DND-41 (cell line): ENCODE measurements at regions not wholly inside any gene's neighbourhood (a gene's known extent, or its start where the extent isn't known, plus 50 kb on each side); places are given as distances from the start of the nearest gene placed in this dataset.

Experiments used
- EZH2 ChIP-seq: IDR thresholded peaks from 3 replicates; pipeline ENCODE4 v1.6.1; 2012; ENCODE audit warnings: borderline replicate concordance, low read depth, mild to moderate bottlenecking, moderate library complexity, low read length, inconsistent platforms; ENCODE audit not compliant: severe bottlenecking
- TF ChIP-seq, protein P1 (sequence below): IDR thresholded peaks from 2 replicates; pipeline ENCODE4 v1.5.1; 2012; ENCODE audit warnings: borderline replicate concordance, low read length, moderate library complexity, mild to moderate bottlenecking; ENCODE audit not compliant: poor library complexity, severe bottlenecking; ENCODE audit errors: extremely low read depth

GRCh38 chr17:69637446-69638156 lies 223.1 kb downstream of the MAP2K6 start:
- TF ChIP-seq, protein P1, sequence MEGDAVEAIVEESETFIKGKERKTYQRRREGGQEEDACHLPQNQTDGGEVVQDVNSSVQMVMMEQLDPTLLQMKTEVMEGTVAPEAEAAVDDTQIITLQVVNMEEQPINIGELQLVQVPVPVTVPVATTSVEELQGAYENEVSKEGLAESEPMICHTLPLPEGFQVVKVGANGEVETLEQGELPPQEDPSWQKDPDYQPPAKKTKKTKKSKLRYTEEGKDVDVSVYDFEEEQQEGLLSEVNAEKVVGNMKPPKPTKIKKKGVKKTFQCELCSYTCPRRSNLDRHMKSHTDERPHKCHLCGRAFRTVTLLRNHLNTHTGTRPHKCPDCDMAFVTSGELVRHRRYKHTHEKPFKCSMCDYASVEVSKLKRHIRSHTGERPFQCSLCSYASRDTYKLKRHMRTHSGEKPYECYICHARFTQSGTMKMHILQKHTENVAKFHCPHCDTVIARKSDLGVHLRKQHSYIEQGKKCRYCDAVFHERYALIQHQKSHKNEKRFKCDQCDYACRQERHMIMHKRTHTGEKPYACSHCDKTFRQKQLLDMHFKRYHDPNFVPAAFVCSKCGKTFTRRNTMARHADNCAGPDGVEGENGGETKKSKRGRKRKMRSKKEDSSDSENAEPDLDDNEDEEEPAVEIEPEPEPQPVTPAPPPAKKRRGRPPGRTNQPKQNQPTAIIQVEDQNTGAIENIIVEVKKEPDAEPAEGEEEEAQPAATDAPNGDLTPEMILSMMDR = no peak
- no peak for TF ChIP-seq EZH2
